ENCODE measurements at regions not wholly inside any gene's neighbourhood (a gene's known extent, or its start where the extent isn't known, plus 50 kb on each side); places are given as distances from the start of the nearest gene placed in this dataset.

DNA sequence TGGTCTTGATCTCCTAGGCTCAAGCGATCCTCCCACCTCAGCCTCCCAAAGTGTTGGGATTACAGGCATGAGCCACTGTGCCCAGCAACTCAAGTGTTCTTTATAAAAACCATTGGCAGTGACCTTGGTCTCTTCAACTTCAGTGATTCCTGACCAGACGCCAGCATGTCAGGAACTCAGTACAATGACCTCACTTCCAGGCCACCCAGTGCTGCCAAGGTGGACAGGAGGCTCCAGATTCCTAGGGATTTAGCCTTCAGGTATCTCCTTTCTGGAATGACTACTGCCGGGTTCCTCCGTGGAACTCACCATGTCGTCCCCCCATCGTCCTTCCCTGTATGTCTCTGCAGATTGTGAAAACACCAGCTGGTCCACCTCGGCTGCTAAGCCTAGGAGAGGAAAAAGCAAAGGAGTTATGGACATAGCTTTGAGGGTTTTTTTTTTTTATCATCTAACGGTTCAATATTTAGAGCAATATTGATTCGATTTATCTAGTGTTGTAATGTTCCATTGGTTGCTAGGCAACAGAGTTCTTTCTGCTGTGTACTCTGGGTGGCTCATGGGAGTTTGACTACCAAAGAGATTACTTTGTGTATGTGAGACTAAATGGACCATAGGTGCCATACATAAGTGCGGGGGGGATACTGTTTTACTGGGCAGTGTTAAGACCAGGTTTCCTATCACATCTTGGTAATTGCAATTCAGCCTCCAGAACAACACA lies 425.8 kb upstream of the AUTS2 start:
- Histone ChIP-seq H3K23ac (ENCODE audit: insufficient read length) (no peak overlapping the region), H4K20me1 (replicated peaks in 1 of 2; ENCODE audit: control insufficient read depth in 1 of 2, insufficient read depth in 2 of 2, low read length in 2 of 2) (no peaks in the 10 kb centered on the region), H2BK15ac (ENCODE audit: low read length) (no peak overlapping the region), H3K4ac (replicated peaks; ENCODE audit: insufficient read length, low read depth, low read length) (no peak overlapping the region), H2BK20ac (ENCODE audit: low read length) (no peak overlapping the region), H3K79me2 (ENCODE audit: control insufficient read depth in 1 of 2, insufficient read depth in 2 of 2, low read length in 2 of 2) (no peaks in the 10 kb centered on the region), H4K8ac (ENCODE audit: extremely low read depth, insufficient read depth, low read length) (no peak overlapping the region), H3K27ac (ENCODE audit: low read depth, low read length) (no peak overlapping the region), H4K5ac (ENCODE audit: insufficient read length, low read depth, low read length) (no peak overlapping the region), H3K9me3 (ENCODE audit: insufficient read depth in 2 of 2, low read depth in 1 of 2, low read length in 1 of 2) (peaks cover 7 to 9% of the 10 kb centered on the region in 2 experiments; a peak in 2 of 4 replicates), H2AFZ (ENCODE audit: low read length) (no peak overlapping the region), H3K9ac (replicated peaks in 1 of 4; ENCODE audit: extremely low read depth in 1 of 4, low read depth in 3 of 4, low read length in 3 of 4) (no peak overlapping the region), H3K4me1 (replicated peaks in 1 of 4; ENCODE audit: control insufficient read depth in 3 of 4, insufficient read depth in 4 of 4, low read length in 3 of 4) (peaks cover 0 to 3% (median 0%) of the 10 kb centered on the region in 4 experiments; a peak in 1 of 7 replicates), H3K4me3 (ENCODE audit: extremely low read depth in 1 of 4, insufficient read depth in 2 of 4, low read depth in 3 of 4, low read length in 4 of 4) (no peak overlapping the region), H2AK5ac (ENCODE audit: low read depth, low read length) (no peak overlapping the region), H3K23me2 (ENCODE audit: low read depth, low read length) (no peaks in the 10 kb centered on the region), H4K91ac (replicated peaks; ENCODE audit: insufficient read length, low read length) (no peak overlapping the region), H3K56ac (replicated peaks; ENCODE audit: insufficient read length, low read depth, low read length) (no peak overlapping the region), H2BK12ac (ENCODE audit: low read depth, low read length) (no peak overlapping the region), H3K27me3 (replicated peaks in 1 of 4; ENCODE audit: control insufficient read depth in 3 of 4, extremely low read depth in 1 of 4, insufficient read depth in 3 of 4, low read length in 3 of 4) (no peaks in the 10 kb centered on the region), H3K18ac (ENCODE audit: extremely low read depth, low read length) (no peak overlapping the region), H2BK120ac (replicated peaks; ENCODE audit: low read depth, low read length) (no peak overlapping the region), H3K36me3 (ENCODE audit: control insufficient read depth in 2 of 4, insufficient read depth in 4 of 4, low read length in 3 of 4) (no peaks in the 10 kb centered on the region), H2BK5ac (ENCODE audit: low read depth, low read length) (no peak overlapping the region), H3K4me2 (ENCODE audit: insufficient read depth in 1 of 2, low read depth in 2 of 2, low read length in 2 of 2) (no peak overlapping the region), H3K79me1 (ENCODE audit: low read depth, low read length) (no peaks in the 10 kb centered on the region), H3K14ac (ENCODE audit: insufficient read length) (no peak overlapping the region)
- WGBS, 2 experiments (ENCODE audit: extremely low coverage in 1 of 2, insufficient coverage in 1 of 2, insufficient read length in 1 of 2, insufficient replicate concordance in 2 of 2, low coverage in 1 of 2, low lambda C conversion rate in 2 of 2, missing lambda C conversion rate in 1 of 2), result 86% methylated on average over 10 of the region's 10 CpGs; no CpG with 5 or more reads in 1 of the 2 experiments
- DNase-seq (ENCODE audit: low read depth in 1 of 2, low spot score in 2 of 2) (no peak), FAIRE-seq (no peak)
- ChIA-PET POLR2A (ENCODE audit: partially characterized antibody) (no interaction called here), CTCF (ENCODE audit: partially characterized antibody) (interaction anchor here (0.6 kb wide), 1 partner anchor 34 kb away, joined by 3 read pairs; no protein-coding TSS in a partner anchor)
- TF ChIP-seq HDAC2 (IDR thresholded peaks at IDR 0.05; ENCODE audit: borderline replicate concordance in 1 of 2, low read depth in 2 of 2, low read length in 2 of 2), result no peak
- no peak for TF ChIP-seq TAF1 (IDR thresholded peaks at IDR 0.05; ENCODE audit: low read depth, low read length)
- TF ChIP-seq NRF1 (IDR thresholded peaks at IDR 0.05; ENCODE audit: low read depth, low read length), result no peak
- TF ChIP-seq YY1 (IDR thresholded peaks at IDR 0.05; ENCODE audit: low read depth, low read length), result no peak
- no peak for TF ChIP-seq FOSL1 (IDR thresholded peaks at IDR 0.05; ENCODE audit: insufficient read depth, low read depth, low read length)
- no peak for TF ChIP-seq RAD21 (IDR thresholded peaks at IDR 0.05 in 1 of 2, conservative IDR thresholded peaks at IDR 0.05 in 1 of 2; ENCODE audit: low read depth in 2 of 2, low read length in 2 of 2)
- no peak for TF ChIP-seq CREB1 (IDR thresholded peaks at IDR 0.05)
- TF ChIP-seq, protein P1, sequence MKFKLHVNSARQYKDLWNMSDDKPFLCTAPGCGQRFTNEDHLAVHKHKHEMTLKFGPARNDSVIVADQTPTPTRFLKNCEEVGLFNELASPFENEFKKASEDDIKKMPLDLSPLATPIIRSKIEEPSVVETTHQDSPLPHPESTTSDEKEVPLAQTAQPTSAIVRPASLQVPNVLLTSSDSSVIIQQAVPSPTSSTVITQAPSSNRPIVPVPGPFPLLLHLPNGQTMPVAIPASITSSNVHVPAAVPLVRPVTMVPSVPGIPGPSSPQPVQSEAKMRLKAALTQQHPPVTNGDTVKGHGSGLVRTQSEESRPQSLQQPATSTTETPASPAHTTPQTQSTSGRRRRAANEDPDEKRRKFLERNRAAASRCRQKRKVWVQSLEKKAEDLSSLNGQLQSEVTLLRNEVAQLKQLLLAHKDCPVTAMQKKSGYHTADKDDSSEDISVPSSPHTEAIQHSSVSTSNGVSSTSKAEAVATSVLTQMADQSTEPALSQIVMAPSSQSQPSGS (IDR thresholded peaks at IDR 0.05; ENCODE audit: low read length), result no peak
- TF ChIP-seq, protein P2, sequence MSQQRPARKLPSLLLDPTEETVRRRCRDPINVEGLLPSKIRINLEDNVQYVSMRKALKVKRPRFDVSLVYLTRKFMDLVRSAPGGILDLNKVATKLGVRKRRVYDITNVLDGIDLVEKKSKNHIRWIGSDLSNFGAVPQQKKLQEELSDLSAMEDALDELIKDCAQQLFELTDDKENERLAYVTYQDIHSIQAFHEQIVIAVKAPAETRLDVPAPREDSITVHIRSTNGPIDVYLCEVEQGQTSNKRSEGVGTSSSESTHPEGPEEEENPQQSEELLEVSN (IDR thresholded peaks at IDR 0.05), result no peak
- TF ChIP-seq CTBP2 (IDR thresholded peaks at IDR 0.05; ENCODE audit: borderline replicate concordance, insufficient read depth, insufficient read length, low read length), result no peak

Data from H1 (cell line).